ENCODE measurements at regions not wholly inside any gene's neighbourhood (a gene's known extent, or its start where the extent isn't known, plus 50 kb on each side); places are given as distances from the start of the nearest gene placed in this dataset.
"Not testable (repeated sequence)": the region's sequence is repeated elsewhere in the genome, so short reads cannot be mapped to it uniquely, and the experiment has no call there.

DNA sequence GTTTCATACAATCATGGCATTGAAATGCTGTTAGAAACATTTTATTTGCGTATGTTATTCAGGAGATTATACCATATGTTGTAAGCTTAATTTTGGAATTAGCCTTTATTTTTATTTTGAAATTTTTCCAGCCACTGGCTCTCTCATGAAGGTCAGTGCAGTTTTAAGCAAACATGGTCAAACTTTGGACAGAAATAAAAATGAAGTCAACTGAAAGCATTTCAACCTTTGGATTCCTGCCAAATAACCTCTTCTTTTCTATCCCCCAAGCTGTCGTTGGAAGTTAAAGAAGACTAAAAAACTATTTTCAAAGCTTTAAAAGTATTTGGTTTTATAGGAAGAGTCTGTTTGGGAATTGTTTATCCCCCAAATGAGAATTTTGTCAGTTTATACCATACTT lies 846.6 kb downstream of the MCTP2 start:
- ATAC-seq: no peak
- DNase-seq: no peak

DNA sequence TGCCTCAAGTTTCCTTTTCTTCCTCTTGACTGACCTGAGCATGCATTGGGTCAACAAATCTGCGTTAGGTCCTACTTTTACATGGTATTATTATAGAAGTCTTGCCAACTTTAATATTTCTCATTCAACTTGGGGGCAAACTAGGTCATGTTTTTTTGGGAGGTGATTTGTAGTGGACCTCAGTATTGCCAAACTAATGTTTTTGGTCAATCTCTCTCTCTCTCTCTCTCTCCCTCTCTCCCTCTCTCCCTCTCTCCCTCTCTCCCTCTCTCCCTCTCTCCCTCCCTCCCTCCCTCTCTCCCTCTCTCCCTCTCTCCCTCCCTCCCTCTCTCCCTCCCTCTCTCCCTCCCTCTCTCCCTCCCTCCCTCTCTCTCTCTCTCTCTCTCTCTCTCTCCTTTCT lies 848.9 kb downstream of the MCTP2 start:
- DNase-seq, ATAC-seq: not testable (repeated sequence)

DNA sequence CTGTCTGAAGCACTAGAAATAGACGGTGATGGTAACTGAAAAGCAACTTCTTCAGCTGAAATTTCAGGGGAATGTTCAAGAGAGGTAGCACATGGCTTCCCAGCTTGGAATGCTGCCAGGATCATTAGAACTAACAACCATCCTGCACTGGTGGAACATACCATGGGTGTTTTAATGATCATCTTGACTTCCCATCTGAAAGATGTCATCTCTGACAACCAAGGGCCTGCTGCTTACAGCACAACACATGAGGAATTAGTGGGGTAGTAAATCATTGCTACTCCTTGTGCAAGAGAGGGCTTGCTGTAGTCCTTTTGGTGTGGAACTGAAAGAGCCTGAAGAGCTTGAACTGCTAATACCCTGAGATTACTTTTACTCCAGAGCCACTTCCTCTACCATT lies 853.7 kb downstream of the MCTP2 start:
- DNase-seq (no peak), ATAC-seq (no peak)

DNA sequence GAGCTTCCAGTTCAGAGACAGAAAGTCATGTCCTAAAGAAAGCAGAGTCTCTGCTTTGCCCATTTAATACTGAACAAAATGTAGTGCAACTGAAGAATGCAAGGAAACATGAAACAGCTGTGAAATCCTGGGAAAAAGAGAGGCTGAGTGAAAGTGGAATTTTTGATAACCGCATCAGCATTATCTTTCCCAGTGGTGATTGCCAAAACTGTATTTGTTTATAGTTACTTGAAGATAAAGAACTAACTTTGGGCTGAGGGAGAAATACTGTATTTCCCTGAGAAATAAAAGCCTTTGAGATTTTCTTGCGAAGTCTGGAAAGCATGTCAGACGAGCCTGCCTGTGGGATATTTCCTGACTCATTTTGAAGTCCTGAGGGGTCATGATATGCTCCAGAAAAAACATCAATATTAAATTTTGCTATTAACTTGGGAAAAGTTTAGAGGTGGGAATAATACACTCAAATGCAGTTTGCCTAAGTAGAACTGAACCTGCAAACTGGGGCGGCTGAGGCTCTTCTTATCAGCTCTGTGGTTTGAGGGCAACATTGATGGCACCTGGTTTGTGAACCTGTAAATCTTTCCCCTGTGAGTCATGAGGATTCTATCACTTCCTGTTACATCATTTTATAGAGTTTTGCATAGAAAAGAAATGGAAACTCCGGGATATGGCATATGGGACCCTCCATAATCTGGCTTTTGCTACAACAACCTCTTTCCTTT lies 855.3 kb downstream of the MCTP2 start:
- DNase-seq (no peak), ATAC-seq (no peak)

DNA sequence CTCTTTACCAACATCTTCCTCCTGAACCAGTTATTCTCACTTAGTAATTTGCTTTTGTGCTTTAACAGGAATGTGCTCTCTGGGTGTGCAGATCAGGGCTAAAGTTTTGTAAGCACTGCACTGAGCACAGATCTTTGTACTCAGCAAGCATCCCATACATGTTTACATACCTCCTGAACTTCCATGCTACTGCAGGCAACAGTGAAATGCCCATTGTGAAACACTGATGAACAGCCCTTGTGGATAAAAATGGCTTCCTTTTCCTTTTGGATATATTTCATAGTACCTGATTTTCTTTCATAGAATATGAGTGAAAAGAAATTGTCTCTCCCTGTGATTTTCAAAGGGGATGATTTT lies 855.9 kb downstream of the MCTP2 start:
- DNase-seq (no peak), ATAC-seq (no peak)

DNA sequence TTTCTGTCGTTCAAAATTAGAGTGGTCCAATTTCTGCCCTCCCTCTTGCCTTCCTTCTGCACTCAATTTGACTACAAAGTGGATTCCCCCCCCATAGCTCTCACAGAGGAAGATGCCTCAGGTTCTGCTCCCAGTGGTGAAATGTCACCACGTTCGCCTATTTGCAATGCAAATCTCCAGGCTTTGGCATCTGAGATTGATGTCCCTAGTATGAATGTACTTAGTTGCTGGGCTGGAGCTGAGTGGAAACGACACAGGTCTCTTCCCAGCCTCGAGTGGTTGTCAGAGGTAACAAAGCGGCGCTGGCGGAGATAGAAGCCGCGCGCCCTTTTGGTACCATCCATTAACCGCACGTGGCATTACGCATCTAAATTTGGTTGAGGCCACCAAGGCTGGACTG lies 860.1 kb downstream of the MCTP2 start:
- DNase-seq (no peak), ATAC-seq (no peak)

DNA sequence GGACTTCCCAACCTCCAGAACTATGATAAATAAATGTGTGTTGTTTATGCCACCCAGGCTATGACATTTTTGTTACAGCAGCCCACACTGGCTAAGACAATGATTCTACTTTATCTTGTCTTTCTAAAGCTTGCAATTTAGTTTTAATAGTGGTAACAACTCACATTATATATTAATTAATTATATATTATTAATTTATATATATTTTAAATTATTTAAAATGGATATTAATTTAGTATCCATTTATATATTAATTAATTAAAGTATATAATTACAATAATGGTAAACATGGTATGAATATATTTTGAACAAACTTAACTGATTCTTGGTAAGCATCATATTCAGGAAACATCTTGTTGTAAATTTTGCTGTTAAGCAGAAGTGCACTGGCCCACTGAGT lies 863.9 kb downstream of the MCTP2 start:
- DNase-seq (no peak), ATAC-seq (no peak)

DNA sequence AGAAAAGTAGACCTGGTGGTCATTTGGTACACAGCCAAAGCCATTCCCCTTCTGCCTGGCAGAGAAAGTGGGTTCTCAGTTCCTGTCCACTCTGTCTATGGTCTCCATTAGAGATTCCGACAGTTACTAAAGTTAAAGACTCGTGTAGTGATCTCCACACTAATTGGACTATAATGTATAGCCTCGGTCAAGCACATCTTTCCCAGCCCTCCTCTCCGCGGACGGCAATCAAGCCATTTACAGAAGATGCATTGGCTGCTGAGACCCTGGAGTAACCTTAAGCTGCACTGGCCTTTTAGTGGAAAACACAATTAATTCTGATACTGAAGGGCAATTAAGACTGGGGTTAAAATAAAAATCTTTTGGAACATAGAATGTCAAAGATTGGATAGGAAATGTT lies 865.3 kb downstream of the MCTP2 start:
- ATAC-seq: no peak
- no peak for DNase-seq

DNA sequence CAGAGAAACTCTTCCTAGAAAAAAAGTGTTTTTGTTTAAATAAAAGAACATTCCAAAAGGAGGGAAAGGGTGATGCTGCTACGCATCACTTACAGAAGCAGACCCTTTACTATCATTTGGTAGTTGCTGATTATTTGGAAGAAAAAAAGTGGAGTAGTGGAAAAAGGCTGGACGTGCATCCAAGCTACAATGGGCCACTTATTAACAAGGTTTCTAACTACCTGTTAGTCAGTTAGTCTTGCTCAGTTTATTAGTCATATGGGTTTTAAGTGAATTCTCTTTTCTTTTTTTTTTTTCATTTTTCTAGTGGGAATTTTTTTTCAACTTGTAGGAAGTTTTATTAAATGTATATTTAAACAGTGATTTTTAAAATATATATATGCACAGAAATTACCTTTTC lies 866.0 kb downstream of the MCTP2 start:
- no peak for DNase-seq

DNA sequence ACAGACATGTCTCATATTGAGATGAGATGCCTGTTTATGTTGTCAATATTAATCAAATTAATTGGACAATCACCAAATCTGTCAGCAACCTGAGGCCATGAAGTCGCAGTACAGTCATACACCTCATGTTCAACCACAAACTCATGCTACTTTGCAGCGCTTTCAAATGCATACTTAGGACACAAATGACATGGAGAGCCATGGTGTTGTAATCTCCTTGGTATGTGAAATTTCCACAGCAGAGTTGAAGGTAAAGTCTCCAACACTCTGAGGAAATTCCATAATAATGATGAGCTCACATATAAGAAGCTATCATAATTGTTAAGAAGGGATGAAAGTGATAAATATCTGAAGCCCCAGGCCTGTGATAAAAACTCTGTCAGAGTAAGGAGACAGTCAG lies 873.9 kb downstream of the MCTP2 start:
- no peak for ATAC-seq
- DNase-seq: no peak

More for the DNA sequence above, 866.0 kb downstream of the MCTP2 start:
- ATAC-seq: no peak

DNA sequence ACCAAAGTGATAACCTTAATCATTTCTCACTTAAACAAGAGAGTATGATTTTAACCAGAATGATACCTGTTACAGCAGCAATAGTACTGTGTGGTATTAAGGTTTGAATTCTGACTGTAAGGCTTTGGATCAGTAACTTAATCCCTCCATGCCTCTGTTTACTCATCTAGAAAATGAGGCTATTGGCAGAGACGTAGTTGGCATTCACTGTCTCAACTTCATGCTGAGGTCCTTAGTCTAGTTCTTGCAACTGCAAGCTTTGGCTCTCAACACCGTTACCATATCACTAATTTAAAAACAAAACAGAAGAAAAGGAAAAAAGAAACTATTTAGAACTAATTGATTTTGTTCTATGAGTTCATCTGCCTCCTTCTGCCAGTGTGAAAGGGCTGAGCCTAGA lies 875.4 kb downstream of the MCTP2 start:
- no peak for DNase-seq

DNA sequence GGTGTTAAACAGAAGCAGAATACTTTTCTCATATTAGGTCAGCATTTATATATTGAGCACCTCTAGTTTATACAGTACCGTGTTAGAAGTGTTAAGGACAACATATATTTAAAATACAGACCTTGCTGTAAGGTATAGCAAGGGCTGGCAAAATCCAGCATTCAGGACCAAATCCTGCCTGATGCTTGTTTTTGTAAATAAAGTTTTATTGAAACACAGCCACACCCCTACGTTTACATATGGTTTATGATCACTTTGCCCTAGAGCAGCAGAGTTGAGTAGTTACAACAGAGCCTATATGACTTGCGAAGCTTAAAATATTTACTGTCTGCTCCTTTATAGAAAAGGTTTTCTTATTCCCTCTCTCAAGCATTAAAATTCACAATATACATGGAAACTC lies 877.3 kb downstream of the MCTP2 start:
- no peak for ATAC-seq
- DNase-seq: no peak

More for the DNA sequence above, 875.4 kb downstream of the MCTP2 start:
- no peak for ATAC-seq

DNA sequence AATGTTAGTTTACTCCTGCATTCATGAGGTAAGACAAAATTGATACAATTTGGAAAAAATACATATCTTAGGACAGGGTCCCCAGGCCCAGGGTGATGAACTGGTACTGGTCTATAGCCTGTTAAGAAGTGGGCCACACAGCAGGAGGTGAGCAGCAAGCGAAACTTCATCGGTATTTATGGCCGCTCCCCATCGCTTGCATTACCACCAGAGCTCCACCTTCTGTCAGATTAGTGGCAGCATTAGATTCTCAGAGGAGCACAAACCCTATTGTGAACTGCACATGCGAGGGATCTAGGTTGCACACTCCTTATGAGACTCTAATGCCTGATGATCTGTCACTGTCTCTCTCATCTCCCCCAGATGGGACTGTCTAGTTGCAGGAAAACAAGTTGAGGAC lies 880.6 kb downstream of the MCTP2 start:
- no peak for ATAC-seq
- DNase-seq: no peak

DNA sequence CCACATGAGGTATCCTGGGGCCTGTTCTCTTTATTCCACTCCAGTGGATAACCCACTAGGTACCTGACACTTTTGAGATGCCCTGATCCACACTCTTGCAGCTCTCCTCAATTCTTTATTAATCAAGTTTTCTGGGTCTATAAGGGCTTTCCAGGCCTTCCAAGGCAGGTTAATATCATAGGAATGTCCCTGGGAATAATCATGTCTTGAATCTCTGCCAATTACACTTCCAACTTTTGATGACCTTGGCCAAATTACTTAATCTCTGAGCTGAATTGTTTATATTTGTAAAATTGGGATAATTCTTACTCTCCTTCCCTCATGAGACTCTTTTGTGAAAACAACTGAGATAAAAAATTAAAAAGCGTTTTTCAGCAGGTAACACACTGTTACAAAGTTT lies 881.7 kb downstream of the MCTP2 start:
- DNase-seq: no peak
- ATAC-seq: no peak

DNA sequence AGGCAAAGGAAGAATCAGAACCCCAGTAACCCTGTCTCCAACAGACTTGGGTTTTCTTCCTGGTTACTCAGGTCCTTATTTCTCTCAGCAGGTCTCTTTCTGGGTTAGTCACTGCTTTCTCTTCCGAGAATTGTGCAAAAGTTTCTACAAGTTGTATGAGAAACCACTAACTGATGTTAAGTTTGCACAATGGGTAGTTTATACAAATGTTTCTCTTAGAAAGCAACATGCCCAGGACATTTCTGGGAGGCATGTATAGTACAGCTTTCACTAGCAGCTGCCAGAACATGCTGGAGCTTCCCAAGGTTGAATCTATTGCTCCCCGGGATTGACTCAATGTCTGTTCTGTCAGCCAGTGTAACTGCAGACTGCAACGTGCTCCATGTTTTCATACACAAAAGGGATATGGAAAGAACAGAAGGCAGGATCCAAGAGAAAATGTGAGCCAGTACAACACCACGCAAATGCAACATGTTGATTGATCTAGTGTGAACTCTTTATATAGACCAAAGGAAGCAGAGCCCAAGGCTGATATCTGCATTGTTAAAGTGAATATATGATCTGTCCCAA lies 887.8 kb downstream of the MCTP2 start:
- DNase-seq (no peak), ATAC-seq (no peak)

DNA sequence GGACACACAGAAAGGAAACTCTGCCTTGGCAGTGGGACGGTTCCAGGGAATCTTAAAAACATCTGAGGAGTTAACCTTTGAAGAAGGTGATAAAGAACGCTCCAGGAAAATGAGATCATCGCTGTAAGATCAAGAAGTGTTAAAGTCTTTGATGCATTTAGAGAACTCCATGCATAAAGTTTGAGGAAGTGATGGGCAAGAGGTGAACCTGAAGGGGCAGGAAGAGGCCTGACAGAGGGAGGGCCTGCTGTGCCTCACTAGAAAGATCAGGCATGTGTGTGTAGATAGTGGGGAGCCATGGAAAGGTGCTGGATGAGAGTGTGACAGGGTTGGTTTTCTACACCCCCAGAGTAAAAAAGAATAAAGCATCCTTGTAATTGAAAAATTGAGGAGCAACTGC lies 889.2 kb downstream of the MCTP2 start:
- no peak for ATAC-seq

DNA sequence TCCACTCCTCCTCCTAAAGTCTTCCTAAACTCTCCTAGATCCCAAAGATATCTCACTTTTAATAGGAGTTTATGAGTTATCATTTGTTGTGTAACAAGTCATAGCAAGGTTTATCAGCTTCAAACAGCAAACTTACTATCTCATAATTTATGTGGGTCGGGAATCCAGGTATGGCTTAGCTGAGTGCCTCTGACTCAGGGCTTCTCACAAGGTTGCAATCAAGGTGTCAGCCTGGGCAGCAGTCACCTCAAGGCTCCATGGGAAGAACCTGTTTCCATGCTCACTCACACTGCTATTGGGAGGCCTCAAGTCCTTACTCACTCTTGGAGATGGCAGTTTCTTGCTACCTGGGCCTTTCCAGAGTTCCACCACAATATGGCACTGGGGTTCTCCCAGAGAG lies 889.8 kb downstream of the MCTP2 start:
- no peak for DNase-seq
- no peak for ATAC-seq

More for the DNA sequence above, 889.2 kb downstream of the MCTP2 start:
- DNase-seq: no peak

DNA sequence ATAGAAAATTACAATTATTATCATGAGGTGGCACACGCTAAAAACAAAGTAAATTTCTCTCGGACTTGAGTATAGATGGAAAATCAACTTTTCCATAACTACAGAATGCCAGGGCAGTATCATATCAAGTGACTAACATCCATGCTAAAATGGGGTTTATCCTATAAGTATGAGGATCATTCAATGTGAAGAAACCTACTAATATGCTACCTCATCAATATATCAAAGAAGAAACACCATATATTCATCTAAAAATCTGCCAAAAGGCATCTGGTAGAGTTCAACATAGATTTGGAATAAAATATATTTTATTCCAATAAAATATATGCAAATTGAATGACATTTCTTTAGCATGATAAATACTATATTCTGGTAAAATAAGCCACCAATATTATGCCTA lies 894.4 kb downstream of the MCTP2 start:
- ATAC-seq (no peak), DNase-seq (no peak)

DNA sequence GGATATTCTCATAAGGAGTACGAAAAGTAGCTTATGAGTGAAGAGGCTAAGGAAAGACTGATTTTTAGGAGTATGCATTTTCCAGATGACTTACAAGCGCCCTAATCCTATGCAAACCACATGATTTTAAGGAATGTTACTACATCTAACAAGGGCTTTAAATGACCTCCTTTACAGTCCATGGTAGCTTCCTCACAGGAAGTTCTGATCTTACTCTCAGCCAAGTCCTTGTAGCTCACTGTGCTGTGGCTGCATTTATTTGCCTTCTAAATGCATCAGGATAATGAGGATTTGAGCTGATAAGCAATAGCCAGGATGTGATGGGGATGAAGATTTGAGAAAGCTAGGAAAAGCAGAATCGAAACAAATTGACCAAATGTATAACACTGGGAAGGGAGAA lies 896.0 kb downstream of the MCTP2 start:
- DNase-seq (no peak), ATAC-seq (no peak)

DNA sequence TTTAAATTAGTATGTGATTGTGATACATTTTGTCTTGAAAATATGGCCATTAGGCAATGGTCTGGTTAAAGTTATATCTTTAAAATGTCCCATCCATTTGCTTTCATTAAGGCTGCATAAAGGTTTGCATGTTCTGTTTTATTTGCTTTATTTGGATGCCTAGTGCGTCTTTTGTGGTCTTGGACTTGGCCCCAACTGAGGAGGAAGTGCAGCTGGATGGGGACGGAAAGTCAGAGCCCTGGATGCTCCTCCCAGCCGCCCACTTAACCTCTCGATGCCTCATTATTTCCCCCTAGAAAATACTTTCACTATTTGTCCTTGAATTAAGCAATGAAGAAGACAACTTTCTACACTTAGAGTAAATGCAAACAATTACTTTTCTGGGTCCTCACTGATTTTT lies 898.2 kb downstream of the MCTP2 start:
- DNase-seq (no peak), ATAC-seq (no peak)

DNA sequence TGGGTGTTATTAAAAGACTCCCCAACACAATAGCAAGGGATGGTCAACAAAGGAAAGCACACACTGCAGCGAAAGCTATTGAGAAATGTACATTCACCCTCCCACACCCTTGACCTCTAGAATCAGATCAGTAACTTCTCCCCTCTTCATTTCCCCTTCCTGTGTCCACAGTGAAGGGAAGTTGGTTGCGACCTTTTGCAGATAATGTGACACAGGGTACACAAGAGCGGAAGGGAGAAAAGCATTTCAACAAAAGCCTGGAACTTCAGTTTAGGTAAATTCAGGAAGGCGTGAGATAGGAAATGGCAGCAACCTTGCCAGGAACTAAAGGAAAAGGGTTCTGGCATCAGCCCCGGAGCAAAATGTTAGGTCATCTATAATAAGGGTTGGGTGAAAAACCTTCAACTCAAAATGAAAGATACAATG lies 899.8 kb downstream of the MCTP2 start:
- no peak for DNase-seq
- ATAC-seq: no peak

DNA sequence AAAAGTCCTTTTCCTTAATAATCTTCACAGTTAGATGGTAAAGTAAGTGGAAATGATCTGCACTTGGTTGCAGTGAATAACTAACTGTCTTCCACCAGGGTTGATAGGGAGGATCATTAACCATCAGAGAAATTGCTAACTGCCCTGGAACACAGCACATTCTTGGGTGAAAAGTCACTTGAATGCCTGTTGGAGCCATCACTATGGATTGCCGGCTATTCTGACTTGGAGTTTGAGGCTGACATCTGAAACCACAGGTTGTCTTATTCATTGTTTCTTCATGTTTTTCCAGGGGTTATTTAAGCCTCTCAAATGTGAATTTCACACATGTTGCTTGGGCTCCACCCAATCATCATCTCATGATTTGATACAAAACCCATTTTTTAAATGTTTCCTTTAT lies 901.4 kb downstream of the MCTP2 start:
- ATAC-seq (no peak), DNase-seq (no peak)

DNA sequence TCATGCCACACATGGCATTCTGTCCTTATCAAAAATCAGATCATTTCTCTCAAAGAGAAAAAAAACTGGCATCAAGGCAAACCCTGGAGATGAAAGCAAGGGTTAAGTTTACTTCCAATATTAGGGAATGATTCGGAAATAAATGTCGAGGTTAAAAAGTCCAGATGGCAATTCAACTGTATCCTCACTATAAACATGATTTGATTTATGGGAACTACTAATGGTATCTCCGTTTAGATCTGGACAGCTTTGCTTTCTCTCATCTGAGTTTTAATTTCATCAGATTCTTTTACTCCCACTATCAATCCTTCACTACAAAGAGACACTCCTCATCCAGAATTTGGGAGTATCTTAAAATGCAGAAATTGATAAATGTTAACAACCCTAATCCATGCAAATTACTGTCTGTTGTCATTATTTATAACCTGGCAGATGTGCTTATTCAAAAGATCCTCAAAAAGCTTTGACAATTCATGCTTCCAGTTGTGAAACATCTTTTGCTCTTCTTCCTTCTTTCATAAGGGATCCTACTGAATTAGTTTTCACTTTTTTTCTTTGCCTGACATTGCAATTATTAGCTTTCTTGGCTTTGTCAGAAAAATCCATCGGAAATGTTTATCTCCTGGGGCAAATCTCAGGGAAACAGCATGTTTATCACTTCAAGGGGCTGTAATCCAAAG lies 903.2 kb downstream of the MCTP2 start:
- DNase-seq: no peak
- ATAC-seq: no peak
